Smooth muscle cell (in vitro differentiated cells): ENCODE measurements at regions not wholly inside any gene's neighbourhood (a gene's known extent, or its start where the extent isn't known, plus 50 kb on each side); places are given as distances from the start of the nearest gene placed in this dataset.
"Not testable (repeated sequence)": the region's sequence is repeated elsewhere in the genome, so short reads cannot be mapped to it uniquely, and the experiment has no call there.

Experiments used
- DNase-seq: peaks from one replicate; lab custom pipeline; 2025; ENCODE audit not compliant: unreplicated experiment; lab: John Stamatoyannopoulos, UW
- H2AFZ ChIP-seq: fragments of 200-600 bp; sonication (generic); 2 replicates; pipeline ENCODE4 v1.6.0; 2016; ENCODE audit warnings: antibody characterized with exemption, low read depth, mild to moderate bottlenecking
- H3F3A ChIP-seq: fragments of 200-600 bp; sonication (generic); 2 replicates; pipeline ENCODE4 v1.6.0; 2017; ENCODE audit warnings: antibody characterized with exemption, low read depth
- H3K27ac ChIP-seq: fragments of 200-600 bp; sonication (generic); 2 replicates; pipeline ENCODE4 v1.5.1; 2016; ENCODE audit warnings: low read depth, mild to moderate bottlenecking
- H3K27me3 ChIP-seq: fragments of 200-600 bp; sonication (generic); 2 replicates; pipeline ENCODE4 v1.6.1; 2016; ENCODE audit warnings: low read depth, mild to moderate bottlenecking
- H3K36me3 ChIP-seq: fragments of 200-600 bp; sonication (generic); 2 replicates; pipeline ENCODE4 v1.5.1; 2016; ENCODE audit warnings: low read depth
- H3K4me1 ChIP-seq: fragments of 200-600 bp; sonication (generic); 2 replicates; pipeline ENCODE4 v1.5.1; 2016; ENCODE audit warnings: low read depth
- H3K4me2 ChIP-seq: fragments of 200-600 bp; sonication (generic); 2 replicates; pipeline ENCODE4 v1.6.0; 2016; ENCODE audit warnings: mild to moderate bottlenecking
- H3K4me3 ChIP-seq: fragments of 200-600 bp; sonication (generic); 2 replicates; pipeline ENCODE4 v1.5.1; 2016; ENCODE audit warnings: mild to moderate bottlenecking
- H3K79me2 ChIP-seq: fragments of 200-600 bp; sonication (generic); 2 replicates; pipeline ENCODE4 v1.6.0; 2016; ENCODE audit warnings: low read depth, mild to moderate bottlenecking
- H3K9ac ChIP-seq: fragments of 200-600 bp; sonication (generic); 2 replicates; pipeline ENCODE4 v1.6.0; 2016; ENCODE audit warnings: low read depth
- H3K9me3 ChIP-seq: fragments of 200-600 bp; sonication (generic); replicated peaks from 2 replicates; pipeline ENCODE4 v1.5.1; 2016; ENCODE audit warnings: low read depth
- H4K20me1 ChIP-seq: fragments of 200-600 bp; sonication (generic); 2 replicates; pipeline ENCODE4 v1.6.0; 2016; ENCODE audit warnings: low read depth
- WGBS: methylation state at CpG from one replicate; pipeline ENCODE4 v1.1.7; 2016; ENCODE audit warnings: low lambda C conversion rate; 5-methylcytosine and 5-hydroxymethylcytosine counted together
- TF ChIP-seq, protein P1 (sequence below): fragments of 200-600 bp; sonication (generic); IDR thresholded peaks from 2 replicates; pipeline ENCODE4 v1.5.1; 2017; ENCODE audit warnings: borderline replicate concordance, mild to moderate bottlenecking, antibody characterized with exemption; ENCODE audit not compliant: insufficient read depth, poor library complexity, severe bottlenecking

DNA sequence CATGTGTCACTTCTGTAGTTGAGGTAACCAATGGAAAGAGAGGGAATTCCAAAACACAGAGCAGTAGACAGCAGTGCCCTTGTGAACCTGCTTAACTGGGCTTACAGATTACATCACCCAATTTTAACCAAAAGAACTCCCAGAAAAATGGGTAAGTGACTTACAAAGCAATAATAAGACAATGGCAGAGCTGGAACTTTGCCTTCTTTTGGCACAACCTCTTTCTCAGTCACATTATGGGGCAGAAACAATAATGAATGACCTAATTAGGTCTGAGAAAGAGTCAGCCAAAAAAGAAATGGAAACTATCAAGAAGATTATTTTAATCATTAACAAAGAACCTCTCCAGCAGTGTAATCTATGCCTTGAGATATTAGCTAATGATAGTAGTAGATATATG, 146.5 kb downstream of the SPATA31D1 start:
- H4K20me1 ChIP-seq, result no peaks in the 10 kb centered on the region
- no peaks in the 10 kb centered on the region for H3K79me2 ChIP-seq
- H3K4me2 ChIP-seq, result no peak overlapping the region
- no peaks in the 10 kb centered on the region for H3K36me3 ChIP-seq
- no peaks in the 10 kb centered on the region for H3K9me3 ChIP-seq
- H3K27me3 ChIP-seq, result no peaks in the 10 kb centered on the region
- H3K4me3 ChIP-seq, result no peak overlapping the region
- no peak for DNase-seq
- H3F3A ChIP-seq, result no peaks in the 10 kb centered on the region
- H3K9ac ChIP-seq, result no peak overlapping the region
- TF ChIP-seq, protein P1, sequence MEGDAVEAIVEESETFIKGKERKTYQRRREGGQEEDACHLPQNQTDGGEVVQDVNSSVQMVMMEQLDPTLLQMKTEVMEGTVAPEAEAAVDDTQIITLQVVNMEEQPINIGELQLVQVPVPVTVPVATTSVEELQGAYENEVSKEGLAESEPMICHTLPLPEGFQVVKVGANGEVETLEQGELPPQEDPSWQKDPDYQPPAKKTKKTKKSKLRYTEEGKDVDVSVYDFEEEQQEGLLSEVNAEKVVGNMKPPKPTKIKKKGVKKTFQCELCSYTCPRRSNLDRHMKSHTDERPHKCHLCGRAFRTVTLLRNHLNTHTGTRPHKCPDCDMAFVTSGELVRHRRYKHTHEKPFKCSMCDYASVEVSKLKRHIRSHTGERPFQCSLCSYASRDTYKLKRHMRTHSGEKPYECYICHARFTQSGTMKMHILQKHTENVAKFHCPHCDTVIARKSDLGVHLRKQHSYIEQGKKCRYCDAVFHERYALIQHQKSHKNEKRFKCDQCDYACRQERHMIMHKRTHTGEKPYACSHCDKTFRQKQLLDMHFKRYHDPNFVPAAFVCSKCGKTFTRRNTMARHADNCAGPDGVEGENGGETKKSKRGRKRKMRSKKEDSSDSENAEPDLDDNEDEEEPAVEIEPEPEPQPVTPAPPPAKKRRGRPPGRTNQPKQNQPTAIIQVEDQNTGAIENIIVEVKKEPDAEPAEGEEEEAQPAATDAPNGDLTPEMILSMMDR, result no peak
- H2AFZ ChIP-seq, result no peak overlapping the region
- no peak overlapping the region for H3K27ac ChIP-seq
- H3K4me1 ChIP-seq, result no peaks in the 10 kb centered on the region

DNA sequence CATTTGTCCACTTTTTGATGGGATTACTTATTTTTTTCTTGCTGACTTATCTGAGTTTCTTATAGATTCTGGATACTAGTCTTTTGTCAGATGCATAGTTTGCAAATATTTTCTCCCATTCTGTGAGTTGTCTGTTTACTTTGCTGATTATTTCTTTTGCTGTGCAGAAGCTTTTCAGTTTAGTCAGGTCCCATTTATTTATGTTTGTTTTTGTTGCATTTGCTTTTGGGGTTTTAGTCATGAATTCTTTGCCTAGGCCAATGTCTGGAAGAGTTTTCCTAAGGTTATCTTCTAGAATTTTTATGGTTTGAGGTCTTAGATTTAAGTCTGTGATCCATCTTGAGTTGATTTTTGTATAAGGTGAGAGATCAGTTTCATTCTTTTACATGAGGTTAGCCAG, 149.5 kb downstream of the SPATA31D1 start:
- not testable (repeated sequence) for H3K9ac ChIP-seq, H3K79me2 ChIP-seq, H3K36me3 ChIP-seq, H2AFZ ChIP-seq, H4K20me1 ChIP-seq, H3K27me3 ChIP-seq, DNase-seq, H3K4me1 ChIP-seq, H3K9me3 ChIP-seq, H3K4me3 ChIP-seq, H3K27ac ChIP-seq, H3F3A ChIP-seq
- peak overlapping the region; percentile 11 for H3K4me2 ChIP-seq

DNA sequence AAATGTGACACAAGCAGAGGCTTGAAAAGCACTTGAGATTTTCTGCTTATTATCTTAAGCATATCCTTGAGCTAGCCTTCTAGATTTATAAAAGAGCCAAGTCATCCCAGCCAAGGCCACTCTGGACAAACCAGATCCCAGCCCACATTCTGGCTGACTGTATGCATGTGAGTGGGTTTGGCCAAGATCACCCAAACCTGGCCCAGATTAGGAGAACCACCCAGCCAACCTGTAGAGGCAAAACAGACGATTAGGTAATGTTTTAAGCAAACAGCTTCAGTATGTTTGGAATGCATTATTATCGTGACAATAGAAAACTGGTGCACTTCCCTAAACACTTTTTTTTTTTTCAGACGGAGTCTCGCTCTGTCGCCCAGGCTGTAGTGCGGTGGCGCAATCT, 151.9 kb downstream of the SPATA31D1 start:
- WGBS, result 84% methylated on average over 7 of the region's 7 CpGs
- Histone ChIP-seq H3K9me3 (no peaks in the 10 kb centered on the region), H3K79me2 (no peaks in the 10 kb centered on the region), H3K27ac (no peak overlapping the region), H3K36me3 (no peaks in the 10 kb centered on the region), H3K4me3 (no peak overlapping the region), H2AFZ (no peak overlapping the region), H3F3A (no peaks in the 10 kb centered on the region), H3K9ac (no peak overlapping the region), H3K4me1 (no peaks in the 10 kb centered on the region), H4K20me1 (no peaks in the 10 kb centered on the region), H3K4me2 (no peak overlapping the region), H3K27me3 (no peaks in the 10 kb centered on the region)
- no peak for DNase-seq
- TF ChIP-seq, protein P1, result no peak

DNA sequence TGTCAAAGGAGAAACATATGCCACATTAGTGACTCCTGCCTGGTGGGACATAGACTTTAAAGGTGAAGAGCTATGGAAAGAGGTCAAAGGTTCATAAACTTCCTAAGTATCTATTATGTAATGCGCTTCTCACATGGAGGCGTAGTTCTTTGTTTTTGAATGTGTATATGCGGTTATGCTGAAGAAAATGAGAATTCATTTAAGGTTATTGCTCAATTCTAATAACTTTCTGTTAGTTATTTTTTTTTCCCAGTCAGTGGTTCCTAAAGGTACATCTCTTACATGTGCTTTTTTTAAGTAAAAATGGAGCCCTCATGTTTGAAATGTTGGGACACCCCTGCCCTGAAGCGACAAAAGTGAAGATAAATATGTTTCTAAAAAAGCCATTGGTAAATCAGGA, 156.2 kb downstream of the SPATA31D1 start:
- Histone ChIP-seq H3K27me3 (no peaks in the 10 kb centered on the region), H3K36me3 (no peaks in the 10 kb centered on the region), H3K9ac (no peak overlapping the region), H3K27ac (no peak overlapping the region), H3K9me3 (no peaks in the 10 kb centered on the region), H4K20me1 (no peaks in the 10 kb centered on the region), H3K4me2 (no peak overlapping the region), H3F3A (no peaks in the 10 kb centered on the region), H3K4me3 (no peak overlapping the region), H3K79me2 (no peaks in the 10 kb centered on the region), H3K4me1 (no peaks in the 10 kb centered on the region), H2AFZ (no peak overlapping the region)
- DNase-seq, result no peak
- TF ChIP-seq, protein P1, result no peak
- 97% methylated on average over 4 of the region's 4 CpGs for WGBS
